ENCODE measurements at regions not wholly inside any gene's neighbourhood (a gene's known extent, or its start where the extent isn't known, plus 50 kb on each side); places are given as distances from the start of the nearest gene placed in this dataset.

DNA sequence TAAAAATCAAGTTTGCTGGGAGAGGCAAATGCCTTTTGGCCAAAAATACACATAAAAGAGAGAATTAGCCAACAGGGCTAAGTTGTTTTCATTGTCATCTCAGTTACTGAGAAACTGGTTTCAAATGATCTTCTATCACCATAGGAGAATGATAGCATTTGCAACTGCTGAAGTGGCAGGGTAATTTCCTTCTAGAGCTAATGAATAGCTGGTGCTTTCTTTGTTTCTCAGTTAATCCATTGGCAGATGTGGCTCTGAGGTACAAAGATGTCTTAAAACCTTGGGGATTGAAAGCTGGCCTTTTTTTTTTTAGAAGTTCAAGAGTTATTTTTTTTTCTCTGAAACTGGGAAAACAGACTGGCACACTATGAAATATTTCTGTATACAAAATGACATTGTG lies 332.7 kb upstream of the KLF12 start:
- no peaks in the 10 kb centered on the region for H3K79me2 ChIP-seq (ENCODE audit: control insufficient read depth, insufficient read depth, low read length)

DNA sequence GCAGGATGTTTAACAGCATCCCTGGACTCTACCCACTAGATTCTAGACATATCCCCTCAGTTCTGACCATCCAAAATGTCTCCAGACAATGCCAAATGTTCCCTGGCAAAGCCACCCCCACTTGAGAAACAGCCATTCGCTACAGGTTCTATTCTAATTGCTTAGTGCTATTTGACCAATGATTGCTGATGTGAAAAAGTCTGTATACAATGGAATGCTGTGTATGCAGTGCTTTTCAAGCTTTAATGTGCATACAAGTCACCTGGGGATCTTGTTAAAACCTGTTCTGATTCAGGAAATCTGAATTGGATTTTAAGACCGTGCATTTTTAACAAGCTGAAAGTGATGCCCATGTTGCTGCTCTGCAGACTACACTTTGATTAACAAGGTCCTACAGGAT lies 331.8 kb upstream of the KLF12 start:
- Histone ChIP-seq H3K79me2 (ENCODE audit: control insufficient read depth, insufficient read depth, low read length) (no peaks in the 10 kb centered on the region), H4K20me1 (ENCODE audit: control insufficient read depth, extremely low read depth, insufficient read depth, low read length) (no peaks in the 10 kb centered on the region), H3K27ac (ENCODE audit: insufficient read depth, low read length) (no peak overlapping the region), H3K9me3 (ENCODE audit: control insufficient read depth, insufficient read depth, low read depth, low read length) (no peaks in the 10 kb centered on the region), H3K4me1 (ENCODE audit: control insufficient read depth, extremely low read depth, insufficient read depth, low read length) (no peaks in the 10 kb centered on the region), H3K36me3 (ENCODE audit: control insufficient read depth, insufficient read depth, low read length) (no peaks in the 10 kb centered on the region), H3K4me3 (replicated peaks in 1 of 4; ENCODE audit: control extremely low read depth in 1 of 4, insufficient read depth in 1 of 4, low read depth in 3 of 4, low read length in 4 of 4) (no peak overlapping the region), H3K4me2 (ENCODE audit: extremely low read depth, insufficient read depth, low read length) (no peak overlapping the region), H2AFZ (ENCODE audit: low read length) (no peak overlapping the region), H3K27me3 (ENCODE audit: control insufficient read depth, insufficient read depth, low read length) (no peaks in the 10 kb centered on the region), H3K9ac (ENCODE audit: insufficient read depth, low read length) (no peak overlapping the region)
- TF ChIP-seq EZH2 (IDR thresholded peaks at IDR 0.05; ENCODE audit: low read length, missing control alignments), result no peak
- TF ChIP-seq, protein P1, sequence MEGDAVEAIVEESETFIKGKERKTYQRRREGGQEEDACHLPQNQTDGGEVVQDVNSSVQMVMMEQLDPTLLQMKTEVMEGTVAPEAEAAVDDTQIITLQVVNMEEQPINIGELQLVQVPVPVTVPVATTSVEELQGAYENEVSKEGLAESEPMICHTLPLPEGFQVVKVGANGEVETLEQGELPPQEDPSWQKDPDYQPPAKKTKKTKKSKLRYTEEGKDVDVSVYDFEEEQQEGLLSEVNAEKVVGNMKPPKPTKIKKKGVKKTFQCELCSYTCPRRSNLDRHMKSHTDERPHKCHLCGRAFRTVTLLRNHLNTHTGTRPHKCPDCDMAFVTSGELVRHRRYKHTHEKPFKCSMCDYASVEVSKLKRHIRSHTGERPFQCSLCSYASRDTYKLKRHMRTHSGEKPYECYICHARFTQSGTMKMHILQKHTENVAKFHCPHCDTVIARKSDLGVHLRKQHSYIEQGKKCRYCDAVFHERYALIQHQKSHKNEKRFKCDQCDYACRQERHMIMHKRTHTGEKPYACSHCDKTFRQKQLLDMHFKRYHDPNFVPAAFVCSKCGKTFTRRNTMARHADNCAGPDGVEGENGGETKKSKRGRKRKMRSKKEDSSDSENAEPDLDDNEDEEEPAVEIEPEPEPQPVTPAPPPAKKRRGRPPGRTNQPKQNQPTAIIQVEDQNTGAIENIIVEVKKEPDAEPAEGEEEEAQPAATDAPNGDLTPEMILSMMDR (conservative IDR thresholded peaks at IDR 0.05 in 1 of 2, IDR thresholded peaks at IDR 0.05 in 1 of 2; ENCODE audit: low read depth in 1 of 2, low read length in 2 of 2), result no peak
- no peak for DNase-seq (ENCODE audit: low read depth in 2 of 2)

More for the DNA sequence above, 332.7 kb upstream of the KLF12 start:
- Histone ChIP-seq H3K36me3 (ENCODE audit: control insufficient read depth, insufficient read depth, low read length) (no peaks in the 10 kb centered on the region), H3K9me3 (ENCODE audit: control insufficient read depth, insufficient read depth, low read depth, low read length) (no peaks in the 10 kb centered on the region), H2AFZ (ENCODE audit: low read length) (no peak overlapping the region), H3K9ac (ENCODE audit: insufficient read depth, low read length) (no peak overlapping the region), H3K4me2 (ENCODE audit: extremely low read depth, insufficient read depth, low read length) (no peak overlapping the region), H3K4me3 (replicated peaks in 1 of 4; ENCODE audit: control extremely low read depth in 1 of 4, insufficient read depth in 1 of 4, low read depth in 3 of 4, low read length in 4 of 4) (no peak overlapping the region), H4K20me1 (ENCODE audit: control insufficient read depth, extremely low read depth, insufficient read depth, low read length) (no peaks in the 10 kb centered on the region), H3K27me3 (ENCODE audit: control insufficient read depth, insufficient read depth, low read length) (no peaks in the 10 kb centered on the region), H3K27ac (ENCODE audit: insufficient read depth, low read length) (no peak overlapping the region), H3K4me1 (ENCODE audit: control insufficient read depth, extremely low read depth, insufficient read depth, low read length) (no peaks in the 10 kb centered on the region)
- DNase-seq (ENCODE audit: low read depth in 2 of 2), result no peak
- no peak for TF ChIP-seq EZH2 (IDR thresholded peaks at IDR 0.05; ENCODE audit: low read length, missing control alignments)
- TF ChIP-seq, protein P1 (conservative IDR thresholded peaks at IDR 0.05 in 1 of 2, IDR thresholded peaks at IDR 0.05 in 1 of 2; ENCODE audit: low read depth in 1 of 2, low read length in 2 of 2), result no peak

DNA sequence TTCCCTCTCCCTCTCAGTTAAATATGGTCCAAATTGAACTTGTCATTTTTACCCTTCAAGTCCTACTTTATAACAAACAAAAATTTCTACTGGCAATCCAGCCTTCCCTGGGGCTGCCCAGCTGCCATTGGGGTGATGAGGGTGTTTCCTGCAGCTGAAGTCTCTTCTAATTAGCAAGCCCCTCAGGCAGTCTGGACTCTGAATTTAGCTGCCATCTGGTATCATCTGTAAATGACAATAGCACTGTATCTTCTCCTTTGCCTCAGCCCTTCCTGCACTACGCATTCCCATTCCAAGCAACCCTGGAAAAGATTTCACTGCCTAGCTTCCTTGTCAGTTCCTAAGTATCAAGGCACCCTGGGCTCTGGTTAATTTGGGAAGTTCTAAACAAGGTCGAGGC lies 331.1 kb upstream of the KLF12 start:
- Histone ChIP-seq H3K9ac (ENCODE audit: insufficient read depth, low read length) (no peak overlapping the region), H3K36me3 (ENCODE audit: control insufficient read depth, insufficient read depth, low read length) (no peaks in the 10 kb centered on the region), H4K20me1 (ENCODE audit: control insufficient read depth, extremely low read depth, insufficient read depth, low read length) (no peaks in the 10 kb centered on the region), H3K27me3 (ENCODE audit: control insufficient read depth, insufficient read depth, low read length) (no peaks in the 10 kb centered on the region), H3K27ac (ENCODE audit: insufficient read depth, low read length) (no peak overlapping the region), H2AFZ (ENCODE audit: low read length) (no peak overlapping the region), H3K4me1 (ENCODE audit: control insufficient read depth, extremely low read depth, insufficient read depth, low read length) (no peaks in the 10 kb centered on the region), H3K9me3 (ENCODE audit: control insufficient read depth, insufficient read depth, low read depth, low read length) (no peaks in the 10 kb centered on the region), H3K4me3 (replicated peaks in 1 of 4; ENCODE audit: control extremely low read depth in 1 of 4, insufficient read depth in 1 of 4, low read depth in 3 of 4, low read length in 4 of 4) (no peak overlapping the region), H3K4me2 (ENCODE audit: extremely low read depth, insufficient read depth, low read length) (no peak overlapping the region), H3K79me2 (ENCODE audit: control insufficient read depth, insufficient read depth, low read length) (no peaks in the 10 kb centered on the region)
- DNase-seq (ENCODE audit: low read depth in 2 of 2), result no peak
- no peak for TF ChIP-seq EZH2 (IDR thresholded peaks at IDR 0.05; ENCODE audit: low read length, missing control alignments)
- TF ChIP-seq, protein P1 (conservative IDR thresholded peaks at IDR 0.05 in 1 of 2, IDR thresholded peaks at IDR 0.05 in 1 of 2; ENCODE audit: low read depth in 1 of 2, low read length in 2 of 2), result no peak

Data from fibroblast of lung (primary cell).